HG02973 (cell line): ENCODE measurements at regions not wholly inside any gene's neighbourhood (a gene's known extent, or its start where the extent isn't known, plus 50 kb on each side); places are given as distances from the start of the nearest gene placed in this dataset.
"Not testable (repeated sequence)": the region's sequence is repeated elsewhere in the genome, so short reads cannot be mapped to it uniquely, and the experiment has no call there.

Source experiments
- ATAC-seq: cut with Tn5 transposase; IDR thresholded peaks from one replicate; pipeline ENCODE4 v1.9.1; 2021; ENCODE audit warnings: moderate library complexity; ENCODE audit not compliant: unreplicated experiment

DNA sequence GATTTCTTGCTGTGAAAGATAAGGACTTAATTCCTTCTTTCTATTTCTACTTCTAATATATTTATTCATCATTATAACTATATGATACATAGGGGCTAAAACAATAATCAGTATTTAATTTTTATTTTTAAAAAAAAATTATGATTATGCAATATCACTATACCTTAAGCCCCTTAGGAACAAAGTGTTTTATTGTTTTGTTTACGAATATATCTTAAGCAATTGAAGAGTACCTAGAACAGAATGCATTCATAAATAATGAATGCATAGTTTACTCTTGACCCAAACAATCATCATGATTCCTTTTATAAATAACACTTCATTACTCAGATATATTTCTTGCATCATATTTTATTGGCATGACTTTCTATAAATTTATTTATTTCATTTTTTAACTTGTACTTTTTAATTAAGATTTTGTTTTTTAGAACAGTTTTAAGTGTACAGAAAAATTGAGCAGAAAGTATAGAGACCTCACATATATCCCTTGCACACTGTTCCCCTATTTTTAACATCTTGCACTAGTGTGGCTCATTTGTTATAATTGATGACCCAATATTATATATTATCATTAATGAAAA, 339.9 kb upstream of the SPRY2 start:
- no peak for ATAC-seq

DNA sequence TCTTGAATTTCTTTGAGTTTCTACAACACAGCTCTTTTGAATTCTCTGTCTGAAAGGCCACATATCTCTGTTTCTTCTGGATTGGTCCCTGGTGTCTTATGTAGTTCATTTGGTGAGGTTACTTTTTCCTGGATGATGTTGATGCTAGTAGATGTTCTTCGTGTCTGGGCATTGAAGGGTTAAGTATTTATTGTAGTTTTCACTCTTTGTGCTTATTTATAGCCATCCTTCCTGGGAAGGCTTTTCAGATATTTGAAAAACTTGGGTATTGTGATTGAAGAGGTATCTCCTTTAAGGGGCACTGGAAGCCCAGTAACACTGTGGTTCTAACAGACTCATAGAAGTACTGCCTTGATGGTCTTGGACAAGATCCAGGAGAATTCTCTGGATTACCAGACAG, 338.5 kb upstream of the SPRY2 start:
- ATAC-seq, result no peak

- ATAC-seq, result no peak
Observed at GRCh38 chr13:80677227-80677626, 336.3 kb upstream of the SPRY2 start.

- ATAC-seq, result not testable (repeated sequence)
Observed at GRCh38 chr13:80675442-80675841, 334.5 kb upstream of the SPRY2 start.

DNA sequence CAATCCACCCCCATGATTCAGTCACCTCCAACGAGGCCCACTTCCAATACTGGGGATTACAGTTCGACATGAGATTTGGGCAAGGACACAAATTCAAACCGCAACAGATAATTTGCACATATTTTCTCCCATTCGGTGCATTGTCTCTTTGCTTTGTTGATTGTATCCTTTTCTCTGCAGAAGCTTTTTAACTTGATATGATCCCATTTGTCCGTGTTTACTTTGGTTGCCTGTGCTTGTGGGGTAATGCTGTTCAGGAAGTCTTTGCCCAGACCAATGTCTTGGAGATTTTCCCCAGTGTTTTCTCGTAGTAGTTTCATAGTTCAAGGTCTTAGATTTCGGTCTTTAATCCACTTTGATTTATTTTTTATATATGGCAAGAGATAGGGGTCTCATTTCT, 330.8 kb upstream of the SPRY2 start:
- no peak for ATAC-seq

DNA sequence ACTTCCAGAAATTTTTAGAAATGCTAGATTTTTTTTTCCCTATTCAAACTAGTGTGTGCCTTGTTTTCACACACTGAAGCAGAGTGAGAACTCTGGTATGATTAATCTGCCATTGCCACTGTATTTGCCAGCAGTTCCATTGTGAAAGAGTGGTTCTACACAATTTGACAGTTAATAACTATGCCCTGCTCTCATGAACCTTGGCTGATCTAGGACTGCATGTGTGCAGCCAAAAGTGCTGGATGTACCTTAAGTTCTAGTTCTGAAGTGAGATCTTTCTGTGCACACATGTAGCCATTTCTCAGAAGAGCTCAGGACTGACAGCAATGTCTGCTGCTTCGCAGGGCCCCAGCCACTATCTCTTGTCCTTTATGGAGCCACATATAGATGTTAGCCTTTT, 328.2 kb upstream of the SPRY2 start:
- ATAC-seq, result no peak

DNA sequence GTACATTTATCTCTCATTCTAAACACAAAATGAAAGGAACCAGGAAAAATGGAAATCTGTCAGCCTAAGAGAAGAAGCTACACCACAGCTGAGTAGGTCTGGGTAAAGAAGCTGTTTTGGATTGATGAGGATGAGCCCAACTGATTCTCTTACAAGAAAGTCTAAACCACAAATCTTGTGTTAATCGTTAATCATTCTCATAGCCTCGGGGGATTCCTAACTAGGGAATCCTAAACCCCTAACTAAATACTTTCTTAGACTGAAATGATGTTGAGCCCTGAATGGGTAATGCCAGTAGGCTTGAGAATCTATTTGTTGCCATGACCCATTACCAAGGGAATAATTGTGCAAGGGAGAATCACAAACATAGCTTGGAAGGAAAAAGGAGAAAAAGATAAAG, 327.5 kb upstream of the SPRY2 start:
- ATAC-seq, result no peak

DNA sequence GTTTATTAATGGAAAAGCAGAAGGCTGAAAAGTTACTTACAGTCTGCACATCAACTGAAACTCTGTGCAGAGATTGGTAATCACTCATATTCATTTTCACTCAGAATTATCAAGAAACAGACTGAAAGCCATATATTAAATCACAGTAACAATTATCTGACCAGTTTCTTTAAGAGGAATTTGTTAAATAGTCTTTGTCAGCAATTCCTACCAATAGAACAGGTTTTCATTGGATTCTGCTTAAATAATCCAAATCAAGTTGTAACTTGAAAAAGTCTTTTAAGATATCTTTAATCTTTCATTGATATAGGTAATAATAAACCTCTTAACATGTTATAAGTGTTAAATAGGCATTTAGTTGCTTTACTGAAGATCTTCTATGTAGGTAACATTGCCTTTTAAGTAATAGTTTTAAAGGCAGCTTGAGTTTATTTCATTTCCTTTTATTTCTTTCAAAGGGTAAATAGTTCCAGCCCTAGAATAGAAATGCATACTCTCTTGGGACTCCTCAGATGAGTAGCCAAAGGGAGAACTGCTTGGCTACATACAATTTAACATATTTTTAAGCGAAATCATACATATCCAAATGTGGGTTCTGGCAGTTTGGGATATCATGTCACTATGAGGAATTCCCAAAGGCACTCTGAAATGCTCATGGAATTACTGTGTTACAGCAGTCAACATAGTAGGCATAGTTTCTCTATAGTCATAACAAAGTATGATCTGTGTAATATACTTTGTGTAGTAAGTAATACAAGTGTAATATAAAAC, 326.0 kb upstream of the SPRY2 start:
- ATAC-seq, result no peak

- ATAC-seq, result no peak
Observed at GRCh38 chr13:80665792-80666333, 324.9 kb upstream of the SPRY2 start.

DNA sequence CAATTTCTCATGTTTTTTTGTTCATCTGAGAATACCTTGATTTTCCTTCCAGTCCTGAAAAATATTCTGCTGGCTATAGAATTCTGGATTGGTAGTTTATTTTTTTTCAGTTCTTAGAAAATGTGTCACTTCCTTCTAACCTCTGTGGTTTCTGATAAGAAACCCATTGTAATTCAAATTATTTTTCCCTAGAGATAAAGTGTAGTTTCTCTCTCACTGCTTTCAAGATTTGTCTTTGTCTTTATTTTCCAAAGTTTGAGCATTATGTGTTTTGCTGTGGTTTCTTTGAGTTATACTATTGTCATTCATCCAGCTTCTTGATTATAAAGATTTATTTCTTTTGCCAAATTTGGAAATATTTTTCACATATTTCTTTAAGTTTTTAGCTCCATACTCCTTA, 324.0 kb upstream of the SPRY2 start:
- ATAC-seq, result no peak

DNA sequence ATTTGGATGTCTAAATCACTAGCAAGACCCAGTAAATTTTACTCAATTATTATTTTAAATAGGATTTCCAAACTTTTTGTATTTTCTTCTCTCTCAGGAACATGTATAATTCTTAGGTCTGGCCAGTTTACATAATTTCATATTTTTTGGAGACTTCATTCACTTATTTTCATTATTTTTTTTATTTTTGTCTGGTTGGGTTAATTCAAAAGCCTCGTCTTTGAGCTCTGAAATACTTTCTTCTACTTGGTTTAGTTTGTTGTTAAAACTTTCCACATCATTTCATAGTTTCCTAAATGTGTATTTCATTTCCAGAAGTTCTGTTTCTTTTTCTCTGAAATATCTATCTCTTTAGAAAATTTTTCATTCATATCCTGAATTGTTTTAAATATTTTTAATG, 322.9 kb upstream of the SPRY2 start:
- ATAC-seq, result no peak

- ATAC-seq, result no peak
Observed at GRCh38 chr13:80658705-80659104, 317.8 kb upstream of the SPRY2 start.

- ATAC-seq, result no peak
Observed at GRCh38 chr13:80656512-80656904, 315.6 kb upstream of the SPRY2 start.

GRCh38 chr13:80655778-80656511, 315.0 kb upstream of the SPRY2 start:
- ATAC-seq, result no peak

DNA sequence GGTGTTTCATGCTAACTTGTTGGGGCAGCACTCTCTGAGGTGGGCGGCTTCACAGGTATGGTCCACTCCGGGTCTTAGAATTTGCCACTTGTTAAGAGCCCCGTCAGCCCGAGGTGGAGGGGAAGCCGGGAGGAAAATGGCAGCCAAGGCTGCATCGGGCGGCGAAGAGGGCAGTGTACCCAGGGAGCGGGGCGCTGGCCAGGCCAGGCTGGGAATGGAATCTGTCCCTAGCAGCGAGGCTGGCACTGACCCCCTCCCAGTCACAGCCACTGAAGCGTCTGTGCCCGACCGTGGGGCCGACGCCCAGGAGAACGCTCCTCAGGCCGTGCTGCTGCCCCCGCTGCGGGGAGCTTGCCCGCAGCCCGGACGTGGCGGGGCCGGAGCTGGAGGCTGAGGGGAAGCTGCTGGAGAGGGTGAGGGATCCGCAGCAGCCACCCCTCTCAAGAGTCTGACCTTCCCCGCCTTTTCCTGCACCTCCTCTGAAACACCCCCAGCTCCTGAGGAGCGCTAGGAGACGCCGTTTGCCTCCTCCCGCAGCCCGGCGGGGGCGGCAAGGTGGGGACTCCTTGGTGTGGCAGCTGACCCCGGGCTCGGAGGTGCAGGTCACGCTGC, 313.8 kb upstream of the SPRY2 start:
- ATAC-seq, result no peak

DNA sequence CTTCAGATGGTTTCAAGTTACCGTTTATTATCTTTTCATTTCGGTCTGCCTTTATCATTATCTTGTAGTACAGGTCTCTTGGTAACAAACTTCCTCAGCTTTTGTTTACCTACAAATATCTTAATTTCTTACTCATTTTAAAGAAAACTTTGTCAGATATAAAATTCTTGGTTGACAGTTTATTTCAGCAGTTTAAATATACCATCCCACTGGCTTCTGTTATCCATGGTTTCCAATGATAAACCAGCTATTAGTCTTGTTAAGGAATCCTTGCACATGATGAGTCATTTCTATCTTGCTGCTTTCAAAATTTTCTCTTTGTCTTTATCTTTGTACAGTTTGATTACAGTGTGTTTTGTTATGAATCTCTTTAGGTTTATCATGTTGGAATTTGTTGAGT, 308.3 kb upstream of the SPRY2 start:
- no peak for ATAC-seq

DNA sequence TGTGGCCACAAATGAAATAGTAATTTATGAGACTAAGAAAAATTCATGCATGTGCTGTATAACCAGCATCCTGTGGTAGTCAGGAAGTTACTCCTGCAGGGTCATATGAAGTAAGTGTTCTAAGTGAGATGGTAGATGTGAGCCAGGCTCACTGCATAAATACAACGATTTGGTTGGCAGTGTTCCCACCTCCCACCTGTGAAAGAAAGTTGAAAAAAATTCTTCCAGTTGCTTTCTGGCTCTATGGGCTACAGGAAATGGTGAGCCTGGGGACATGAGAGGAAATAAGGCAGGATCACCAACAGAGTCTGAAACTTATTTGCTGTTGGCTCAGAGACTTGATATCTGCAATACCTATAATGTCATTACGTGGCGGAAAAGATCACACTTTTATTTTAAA, 301.7 kb upstream of the SPRY2 start:
- ATAC-seq, result no peak

- ATAC-seq, result no peak
Observed at GRCh38 chr13:80633251-80633650, 292.3 kb upstream of the SPRY2 start.

- ATAC-seq, result no peak
Observed at GRCh38 chr13:80630685-80631121, 289.8 kb upstream of the SPRY2 start.

- no peak for ATAC-seq
Observed at GRCh38 chr13:80618781-80619180, 277.9 kb upstream of the SPRY2 start.

GRCh38 chr13:80612804-80613203, 271.9 kb upstream of the SPRY2 start:
- ATAC-seq, result no peak
